Neural crest cell (in vitro differentiated cells): ENCODE measurements at regions not wholly inside any gene's neighbourhood (a gene's known extent, or its start where the extent isn't known, plus 50 kb on each side); places are given as distances from the start of the nearest gene placed in this dataset.

Experiments
- DNase-seq: peaks from one replicate; pipeline ENCODE4 v3.0.0; 2021; ENCODE audit warnings: low read depth, mixed read lengths, low spot score
- H3K27ac Mint-ChIP-seq: one replicate; pipeline ENCODE4 v1.8.0; 2021; ENCODE audit warnings: mild to moderate bottlenecking, mixed read lengths; ENCODE audit not compliant: unreplicated experiment
- H3K27me3 Mint-ChIP-seq: 2 replicates; pipeline ENCODE4 v1.8.0; 2021; ENCODE audit warnings: low read depth, mild to moderate bottlenecking, mixed read lengths
- H3K36me3 Mint-ChIP-seq: 2 replicates; pipeline ENCODE4 v1.8.0; 2021; ENCODE audit warnings: low read depth, mild to moderate bottlenecking, mixed read lengths
- H3K4me1 Mint-ChIP-seq: 2 replicates; pipeline ENCODE4 v1.8.0; 2021; ENCODE audit warnings: mixed read lengths
- H3K4me3 Mint-ChIP-seq: one replicate; pipeline ENCODE4 v1.8.0; 2021; ENCODE audit warnings: mild to moderate bottlenecking, mixed read lengths
- H3K9me3 Mint-ChIP-seq: 2 replicates; pipeline ENCODE4 v1.8.0; 2021; ENCODE audit warnings: mixed read lengths
- CTCF ChIP-seq: fragments of 200-600 bp; sonication (generic); conservative IDR thresholded peaks from 2 replicates; pipeline ENCODE4 v1.5.0; 2021; ENCODE audit warnings: antibody characterized with exemption, mild to moderate bottlenecking

DNA sequence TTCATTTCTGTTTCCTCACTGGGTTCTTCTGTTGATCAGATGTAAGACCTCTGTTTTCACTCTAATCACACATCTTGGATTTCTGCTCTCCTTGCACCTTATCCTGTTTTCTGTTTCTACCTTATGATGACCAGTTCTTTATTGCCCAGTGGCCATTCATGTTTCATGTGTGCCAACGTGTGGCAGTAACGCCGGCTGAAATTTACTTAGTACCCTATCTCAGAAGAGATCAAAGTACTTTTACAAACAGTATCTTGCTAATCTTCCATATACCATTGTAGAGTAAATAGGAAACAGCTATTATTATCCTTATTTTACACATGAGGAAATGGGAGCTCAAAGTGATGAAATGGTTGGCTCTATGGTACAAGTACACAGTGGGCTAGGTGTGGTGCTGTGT lies 74.0 kb downstream of the GATA3 start:
- Mint-ChIP-seq H3K4me1 (no peaks in the 10 kb centered on the region), H3K27me3 (peaks cover 27% of the 10 kb centered on the region), H3K4me3 (no peak overlapping the region), H3K36me3 (no peaks in the 10 kb centered on the region), H3K9me3 (no peaks in the 10 kb centered on the region), H3K27ac (no peak overlapping the region)
- no peak for TF ChIP-seq CTCF
- no peak for DNase-seq

- no peak overlapping the region for H3K27ac Mint-ChIP-seq
- no peaks in the 10 kb centered on the region for H3K4me1 Mint-ChIP-seq
- no peaks in the 10 kb centered on the region for H3K9me3 Mint-ChIP-seq
- H3K4me3 Mint-ChIP-seq, result no peak overlapping the region
- TF ChIP-seq CTCF, result no peak
- no peaks in the 10 kb centered on the region for H3K36me3 Mint-ChIP-seq
- H3K27me3 Mint-ChIP-seq, result peaks cover 27% of the 10 kb centered on the region
- no peak for DNase-seq
Observed at GRCh38 chr10:8129438-8129837, 75.0 kb downstream of the GATA3 start.

- TF ChIP-seq CTCF, result no peak
- H3K36me3 Mint-ChIP-seq, result no peaks in the 10 kb centered on the region
- H3K4me1 Mint-ChIP-seq, result no peaks in the 10 kb centered on the region
- no peak overlapping the region for H3K27ac Mint-ChIP-seq
- peaks cover 20% of the 10 kb centered on the region for H3K27me3 Mint-ChIP-seq
- no peak for DNase-seq
- no peaks in the 10 kb centered on the region for H3K9me3 Mint-ChIP-seq
- no peak overlapping the region for H3K4me3 Mint-ChIP-seq
Observed at GRCh38 chr10:8130973-8131911, 76.8 kb downstream of the GATA3 start.

GRCh38 chr10:8133146-8133545 lies 78.7 kb downstream of the GATA3 start:
- Mint-ChIP-seq H3K27ac (no peak overlapping the region), H3K4me3 (no peak overlapping the region), H3K4me1 (no peaks in the 10 kb centered on the region), H3K36me3 (no peaks in the 10 kb centered on the region), H3K27me3 (peaks cover 17% of the 10 kb centered on the region), H3K9me3 (no peaks in the 10 kb centered on the region)
- TF ChIP-seq CTCF, result no peak
- no peak for DNase-seq

DNA sequence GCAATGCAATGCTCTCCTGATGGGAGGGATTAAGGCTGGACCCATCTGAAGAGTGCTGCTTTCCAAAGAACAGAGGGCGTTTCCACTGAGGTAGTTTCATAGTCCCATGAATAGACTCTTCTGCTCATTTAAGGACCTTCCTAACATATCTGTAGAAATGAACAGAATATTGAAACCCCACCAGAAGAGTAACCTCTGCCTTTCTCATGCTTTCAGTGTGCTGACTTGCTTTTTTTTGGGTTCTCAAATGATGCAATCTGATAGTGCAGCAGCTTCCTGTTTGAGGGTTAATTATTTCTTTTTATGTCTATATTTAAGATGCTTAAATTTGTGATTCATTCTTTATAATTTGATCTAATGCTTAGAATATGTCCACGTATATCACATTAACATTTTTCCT lies 82.2 kb downstream of the GATA3 start:
- no peaks in the 10 kb centered on the region for H3K36me3 Mint-ChIP-seq
- H3K27ac Mint-ChIP-seq, result no peak overlapping the region
- H3K4me1 Mint-ChIP-seq, result no peaks in the 10 kb centered on the region
- no peaks in the 10 kb centered on the region for H3K9me3 Mint-ChIP-seq
- peaks cover 4% of the 10 kb centered on the region for H3K27me3 Mint-ChIP-seq
- no peak for DNase-seq
- TF ChIP-seq CTCF, result no peak
- no peak overlapping the region for H3K4me3 Mint-ChIP-seq
